ENCODE measurements at regions not wholly inside any gene's neighbourhood (a gene's known extent, or its start where the extent isn't known, plus 50 kb on each side); places are given as distances from the start of the nearest gene placed in this dataset.

DNA sequence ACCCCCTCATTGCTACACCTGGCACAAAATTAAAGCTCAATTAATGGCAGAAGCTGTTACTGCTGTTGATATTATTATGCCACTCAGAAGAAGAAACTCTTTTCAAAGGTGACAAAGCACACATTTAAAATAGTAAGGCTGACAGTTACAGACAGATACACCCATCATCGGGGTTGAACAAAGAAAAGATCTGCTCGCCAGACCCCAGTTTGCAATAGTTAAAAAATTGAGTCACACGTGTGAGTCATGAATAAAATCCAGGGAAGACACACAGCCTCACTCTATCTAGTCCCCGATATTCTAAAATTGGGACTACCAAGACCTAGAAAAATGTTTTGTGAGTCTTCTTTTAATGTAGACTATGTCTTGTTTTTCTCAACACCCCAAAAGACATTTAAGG lies 330.0 kb upstream of the SOX9 start:
- Histone ChIP-seq H3K27me3 (ENCODE audit: control insufficient read depth, insufficient read depth, low read length) (no peaks in the 10 kb centered on the region), H3K36me3 (ENCODE audit: control insufficient read depth, insufficient read depth, low read length) (no peaks in the 10 kb centered on the region), H3K4me3 (ENCODE audit: low read depth, low read length) (no peak overlapping the region)
- TF ChIP-seq, protein P1, sequence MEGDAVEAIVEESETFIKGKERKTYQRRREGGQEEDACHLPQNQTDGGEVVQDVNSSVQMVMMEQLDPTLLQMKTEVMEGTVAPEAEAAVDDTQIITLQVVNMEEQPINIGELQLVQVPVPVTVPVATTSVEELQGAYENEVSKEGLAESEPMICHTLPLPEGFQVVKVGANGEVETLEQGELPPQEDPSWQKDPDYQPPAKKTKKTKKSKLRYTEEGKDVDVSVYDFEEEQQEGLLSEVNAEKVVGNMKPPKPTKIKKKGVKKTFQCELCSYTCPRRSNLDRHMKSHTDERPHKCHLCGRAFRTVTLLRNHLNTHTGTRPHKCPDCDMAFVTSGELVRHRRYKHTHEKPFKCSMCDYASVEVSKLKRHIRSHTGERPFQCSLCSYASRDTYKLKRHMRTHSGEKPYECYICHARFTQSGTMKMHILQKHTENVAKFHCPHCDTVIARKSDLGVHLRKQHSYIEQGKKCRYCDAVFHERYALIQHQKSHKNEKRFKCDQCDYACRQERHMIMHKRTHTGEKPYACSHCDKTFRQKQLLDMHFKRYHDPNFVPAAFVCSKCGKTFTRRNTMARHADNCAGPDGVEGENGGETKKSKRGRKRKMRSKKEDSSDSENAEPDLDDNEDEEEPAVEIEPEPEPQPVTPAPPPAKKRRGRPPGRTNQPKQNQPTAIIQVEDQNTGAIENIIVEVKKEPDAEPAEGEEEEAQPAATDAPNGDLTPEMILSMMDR (IDR thresholded peaks at IDR 0.05; ENCODE audit: insufficient read depth, low read length, poor library complexity, severe bottlenecking): no peak
- DNase-seq (ENCODE audit: low read depth): no peak

DNA sequence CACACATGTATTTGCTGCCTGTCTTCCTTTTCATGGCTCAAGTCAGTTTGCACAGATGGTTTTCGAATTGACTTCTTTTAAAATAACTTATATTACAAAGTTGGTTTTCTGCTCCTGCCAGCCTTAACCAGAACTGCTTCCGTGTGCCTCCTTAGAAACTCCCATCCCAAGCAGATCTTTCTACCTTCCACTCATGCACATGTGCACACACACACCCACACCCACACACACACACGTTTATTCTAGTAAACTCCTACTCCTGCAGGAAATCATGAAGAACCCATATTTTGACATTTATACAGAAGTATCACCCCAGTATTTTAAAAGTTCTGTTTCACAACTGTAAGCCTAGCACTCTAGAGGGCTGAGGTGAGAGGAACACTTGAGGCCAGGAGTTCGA lies 329.5 kb upstream of the SOX9 start:
- no peak for DNase-seq (ENCODE audit: low read depth)
- Histone ChIP-seq H3K4me3 (ENCODE audit: low read depth, low read length) (no peak overlapping the region), H3K27me3 (ENCODE audit: control insufficient read depth, insufficient read depth, low read length) (no peaks in the 10 kb centered on the region), H3K36me3 (ENCODE audit: control insufficient read depth, insufficient read depth, low read length) (no peaks in the 10 kb centered on the region)
- TF ChIP-seq, protein P1 (IDR thresholded peaks at IDR 0.05; ENCODE audit: insufficient read depth, low read length, poor library complexity, severe bottlenecking): no peak

DNA sequence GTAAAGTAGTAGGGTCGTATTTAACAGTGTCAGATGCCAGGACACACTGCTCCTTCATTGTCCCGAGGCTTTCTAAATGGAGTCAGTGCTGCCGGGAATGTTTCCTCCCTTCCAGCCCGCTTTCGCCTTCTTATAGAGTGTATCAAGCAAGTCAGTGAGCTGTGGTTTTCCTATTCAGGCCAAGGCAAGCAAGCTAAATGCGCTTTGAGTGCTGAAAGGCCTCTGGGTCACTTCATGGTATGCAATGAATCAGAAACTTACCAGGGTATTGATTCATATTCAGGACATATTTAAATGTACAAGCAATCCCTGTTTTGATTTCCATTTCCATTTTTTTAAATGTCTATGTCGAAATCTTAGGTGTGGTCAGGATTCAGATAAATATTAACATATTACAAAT lies 327.9 kb upstream of the SOX9 start:
- Histone ChIP-seq H3K27me3 (ENCODE audit: control insufficient read depth, insufficient read depth, low read length) (no peaks in the 10 kb centered on the region), H3K4me3 (ENCODE audit: low read depth, low read length) (no peak overlapping the region), H3K36me3 (ENCODE audit: control insufficient read depth, insufficient read depth, low read length) (no peaks in the 10 kb centered on the region)
- DNase-seq (ENCODE audit: low read depth): peak; percentile 12
- TF ChIP-seq, protein P1 (IDR thresholded peaks at IDR 0.05; ENCODE audit: insufficient read depth, low read length, poor library complexity, severe bottlenecking): no peak

DNA sequence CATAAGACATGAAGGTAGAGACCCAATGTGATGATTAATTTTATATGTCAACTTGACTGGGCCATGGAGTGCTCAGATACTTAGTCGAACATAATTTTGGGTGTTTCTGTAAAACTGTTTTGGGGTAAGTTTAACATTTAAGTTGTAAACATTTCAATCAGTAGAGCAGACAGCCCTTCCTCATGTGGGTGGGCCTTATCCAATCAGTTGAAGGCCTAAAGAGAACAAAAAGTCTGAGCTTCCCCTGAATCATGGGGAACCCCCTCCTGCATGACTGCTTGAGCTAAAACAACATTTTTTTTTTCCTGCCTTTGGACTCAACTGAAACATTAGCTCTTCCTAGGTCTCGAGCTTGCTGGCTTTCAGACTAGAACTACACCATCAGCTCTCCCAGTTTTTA lies 327.3 kb upstream of the SOX9 start:
- TF ChIP-seq, protein P1 (IDR thresholded peaks at IDR 0.05; ENCODE audit: insufficient read depth, low read length, poor library complexity, severe bottlenecking): no peak
- no peak for DNase-seq (ENCODE audit: low read depth)
- H3K27me3 ChIP-seq (ENCODE audit: control insufficient read depth, insufficient read depth, low read length): no peaks in the 10 kb centered on the region

DNA sequence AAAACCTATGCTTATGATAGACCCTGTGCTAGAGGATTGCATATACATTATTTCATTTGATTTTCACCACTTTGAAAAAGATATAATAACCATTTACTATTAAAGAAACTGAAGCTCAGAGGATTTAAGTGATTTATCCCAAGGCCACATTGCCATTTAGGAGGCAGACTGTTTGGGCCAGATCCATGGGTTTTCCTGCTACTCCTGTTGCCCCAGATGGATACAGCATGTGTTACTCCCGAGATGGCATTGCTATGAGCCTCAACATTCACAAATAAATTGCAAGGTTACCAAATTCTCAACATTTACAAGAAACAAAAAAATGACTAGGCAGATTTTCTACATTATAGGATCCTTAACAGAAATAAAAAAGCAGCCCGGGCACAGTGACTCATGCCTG lies 322.1 kb upstream of the SOX9 start:
- H3K27me3 ChIP-seq (ENCODE audit: control insufficient read depth, insufficient read depth, low read length): no peaks in the 10 kb centered on the region
- H3K36me3 ChIP-seq (ENCODE audit: control insufficient read depth, insufficient read depth, low read length): no peaks in the 10 kb centered on the region
- no peak overlapping the region for H3K4me3 ChIP-seq (ENCODE audit: low read depth, low read length)
- no peak for DNase-seq (ENCODE audit: low read depth)
- TF ChIP-seq, protein P1 (IDR thresholded peaks at IDR 0.05; ENCODE audit: insufficient read depth, low read length, poor library complexity, severe bottlenecking): no peak

More for the DNA sequence above, 327.3 kb upstream of the SOX9 start:
- Histone ChIP-seq H3K4me3 (ENCODE audit: low read depth, low read length) (no peak overlapping the region), H3K36me3 (ENCODE audit: control insufficient read depth, insufficient read depth, low read length) (no peaks in the 10 kb centered on the region)

DNA sequence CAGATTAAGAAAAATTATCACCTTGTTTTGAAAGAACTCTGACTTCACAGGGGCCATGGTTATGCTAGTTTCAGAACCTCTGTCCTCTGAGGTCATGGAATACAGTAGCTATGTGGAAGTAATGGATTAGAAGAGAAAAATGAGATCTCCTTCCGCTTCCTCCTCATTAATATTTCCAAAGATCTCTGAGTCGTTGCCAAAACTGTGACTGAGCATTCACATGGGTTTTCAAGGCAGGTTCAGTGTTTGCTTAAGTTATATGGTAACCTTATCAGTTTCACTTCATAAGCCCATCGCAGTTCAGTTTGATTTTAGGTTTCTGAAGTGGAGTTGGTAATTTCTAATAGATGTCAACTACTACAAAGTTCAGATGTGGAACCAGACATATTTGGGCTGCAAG lies 321.2 kb upstream of the SOX9 start:
- H3K27me3 ChIP-seq (ENCODE audit: control insufficient read depth, insufficient read depth, low read length): no peaks in the 10 kb centered on the region
- H3K36me3 ChIP-seq (ENCODE audit: control insufficient read depth, insufficient read depth, low read length): no peaks in the 10 kb centered on the region
- no peak overlapping the region for H3K4me3 ChIP-seq (ENCODE audit: low read depth, low read length)
- TF ChIP-seq, protein P1 (IDR thresholded peaks at IDR 0.05; ENCODE audit: insufficient read depth, low read length, poor library complexity, severe bottlenecking): no peak
- no peak for DNase-seq (ENCODE audit: low read depth)
